ENCODE measurements at regions not wholly inside any gene's neighbourhood (a gene's known extent, or its start where the extent isn't known, plus 50 kb on each side); places are given as distances from the start of the nearest gene placed in this dataset.

- POLR2A ChIA-PET, result no interaction called here
- TF ChIP-seq CTCF (IDR thresholded peaks at IDR 0.05; ENCODE audit: insufficient read depth in 1 of 2, low read depth in 1 of 2, low read length in 1 of 2, severe bottlenecking in 1 of 2, unreplicated experiment in 1 of 2), result no peak
These were observed 78.8 kb upstream of the TMEM196 start for GRCh38 chr7:19852192-19852591.

GRCh38 chr7:19851504-19851903 is 78.1 kb upstream of the TMEM196 start:
- intact Hi-C loops (cut with micrococcal nuclease; ENCODE audit: unreplicated experiment), result no loop called here
- Histone ChIP-seq H3K9me3 (peaks cover 10% of the 10 kb centered on the region; the same call in 1 of the 2 replicates), H3K4me1 (peaks cover 17% of the 10 kb centered on the region), H3K27me3 (replicated peaks; ENCODE audit: control insufficient read depth, insufficient read depth, low read length) (no peaks in the 10 kb centered on the region), H3K4me3 (ENCODE audit: low read depth, low read length) (no peak overlapping the region), H3K36me3 (ENCODE audit: control insufficient read depth, insufficient read depth, low read length) (no peaks in the 10 kb centered on the region)
- Mint-ChIP-seq H3K4me3 (ENCODE audit: unreplicated experiment) (no peak overlapping the region), H3K27me3 (ENCODE audit: insufficient read depth, unreplicated experiment) (no peaks in the 10 kb centered on the region), H3K9me3 (ENCODE audit: unreplicated experiment) (peaks cover 5% of the 10 kb centered on the region), H3K27ac (ENCODE audit: unreplicated experiment) (no peak overlapping the region), H3K36me3 (ENCODE audit: insufficient read depth, unreplicated experiment) (no peaks in the 10 kb centered on the region), H3K4me1 (ENCODE audit: low read depth, unreplicated experiment) (peaks cover 12% of the 10 kb centered on the region)
- peak; percentile 6 to 37 for DNase-seq
- no peak for TF ChIP-seq CTCF (IDR thresholded peaks at IDR 0.05; ENCODE audit: insufficient read depth in 1 of 2, low read depth in 1 of 2, low read length in 1 of 2, severe bottlenecking in 1 of 2, unreplicated experiment in 1 of 2)
- ChIA-PET POLR2A (no interaction called here), CTCF (no interaction called here)
- no TSS peak for BruUV-seq (replicated peaks)

More at GRCh38 chr7:19852192-19852591, 78.8 kb upstream of the TMEM196 start:
- Mint-ChIP-seq H3K27ac (ENCODE audit: unreplicated experiment) (no peak overlapping the region), H3K4me1 (ENCODE audit: low read depth, unreplicated experiment) (peaks cover 19% of the 10 kb centered on the region), H3K36me3 (ENCODE audit: insufficient read depth, unreplicated experiment) (no peaks in the 10 kb centered on the region), H3K9me3 (ENCODE audit: unreplicated experiment) (peaks cover 11% of the 10 kb centered on the region), H3K4me3 (ENCODE audit: unreplicated experiment) (no peak overlapping the region), H3K27me3 (ENCODE audit: insufficient read depth, unreplicated experiment) (no peaks in the 10 kb centered on the region)
- H3K4me1 ChIP-seq, result peaks cover 24% of the 10 kb centered on the region
- DNase-seq, result no peak
- BruUV-seq (replicated peaks), result no TSS peak
- peaks cover 10% of the 10 kb centered on the region; the same call in 1 of the 2 replicates for H3K9me3 ChIP-seq
- CTCF ChIA-PET, result no interaction called here
- intact Hi-C loops (cut with micrococcal nuclease; ENCODE audit: unreplicated experiment), result no loop called here
- no peaks in the 10 kb centered on the region for H3K27me3 ChIP-seq (replicated peaks; ENCODE audit: control insufficient read depth, insufficient read depth, low read length)
- H3K4me3 ChIP-seq (ENCODE audit: low read depth, low read length), result no peak overlapping the region
- H3K36me3 ChIP-seq (ENCODE audit: control insufficient read depth, insufficient read depth, low read length), result no peaks in the 10 kb centered on the region

- ChIA-PET CTCF (no interaction called here), POLR2A (no interaction called here)
- intact Hi-C loops (cut with micrococcal nuclease; ENCODE audit: unreplicated experiment), result no loop called here
- no peak overlapping the region for H3K4me3 ChIP-seq (ENCODE audit: low read depth, low read length)
- no peaks in the 10 kb centered on the region for H3K36me3 ChIP-seq (ENCODE audit: control insufficient read depth, insufficient read depth, low read length)
- H3K4me1 ChIP-seq, result peaks cover 19% of the 10 kb centered on the region
- Mint-ChIP-seq H3K27me3 (ENCODE audit: insufficient read depth, unreplicated experiment) (no peaks in the 10 kb centered on the region), H3K27ac (ENCODE audit: unreplicated experiment) (no peak overlapping the region), H3K4me3 (ENCODE audit: unreplicated experiment) (no peak overlapping the region), H3K4me1 (ENCODE audit: low read depth, unreplicated experiment) (no peaks in the 10 kb centered on the region), H3K36me3 (ENCODE audit: insufficient read depth, unreplicated experiment) (peaks cover 4% of the 10 kb centered on the region), H3K9me3 (ENCODE audit: unreplicated experiment) (peaks cover 25% of the 10 kb centered on the region)
- no TSS peak for BruUV-seq (replicated peaks)
- H3K27me3 ChIP-seq (replicated peaks; ENCODE audit: control insufficient read depth, insufficient read depth, low read length), result no peaks in the 10 kb centered on the region
- H3K9me3 ChIP-seq, result peaks cover 14% of the 10 kb centered on the region
- no peak for DNase-seq
- no peak for TF ChIP-seq CTCF (IDR thresholded peaks at IDR 0.05; ENCODE audit: insufficient read depth in 1 of 2, low read depth in 1 of 2, low read length in 1 of 2, severe bottlenecking in 1 of 2, unreplicated experiment in 1 of 2)
These were observed 61.1 kb upstream of the TMEM196 start for GRCh38 chr7:19834566-19834965.
